GM18526 (cell line): ENCODE measurements at regions not wholly inside any gene's neighbourhood (a gene's known extent, or its start where the extent isn't known, plus 50 kb on each side); places are given as distances from the start of the nearest gene placed in this dataset.

Experiments
- POLR2A ChIP-seq: IDR thresholded peaks from 3 replicates; pipeline ENCODE4 v1.6.1; 2011; ENCODE audit not compliant: insufficient read length; ENCODE audit errors: extremely low read depth

GRCh38 chr3:72185549-72186399 is 400.8 kb upstream of the PROK2 start:
- no peak for TF ChIP-seq POLR2A

GRCh38 chr3:72183489-72183888 is 398.5 kb upstream of the PROK2 start:
- no peak for TF ChIP-seq POLR2A

- TF ChIP-seq POLR2A = no peak
Observed at GRCh38 chr3:72182206-72182605, 397.3 kb upstream of the PROK2 start.

GRCh38 chr3:72181251-72181650 is 396.3 kb upstream of the PROK2 start:
- no peak for TF ChIP-seq POLR2A

GRCh38 chr3:72180405-72180804 is 395.5 kb upstream of the PROK2 start:
- TF ChIP-seq POLR2A = no peak

- TF ChIP-seq POLR2A = no peak
Observed at GRCh38 chr3:72179107-72179464, 394.1 kb upstream of the PROK2 start.

GRCh38 chr3:72178463-72179106 is 393.6 kb upstream of the PROK2 start:
- no peak for TF ChIP-seq POLR2A

- TF ChIP-seq POLR2A = no peak
Observed at GRCh38 chr3:72177075-72178050, 392.4 kb upstream of the PROK2 start.

- TF ChIP-seq POLR2A = no peak
Observed at GRCh38 chr3:72176537-72177041, 391.6 kb upstream of the PROK2 start.

GRCh38 chr3:72175296-72175858 is 390.4 kb upstream of the PROK2 start:
- TF ChIP-seq POLR2A = no peak

GRCh38 chr3:72174890-72175289 is 389.9 kb upstream of the PROK2 start:
- TF ChIP-seq POLR2A = no peak

GRCh38 chr3:72174040-72174439 is 389.1 kb upstream of the PROK2 start:
- TF ChIP-seq POLR2A = no peak

- TF ChIP-seq POLR2A = no peak
Observed at GRCh38 chr3:72171946-72172345, 387.0 kb upstream of the PROK2 start.

GRCh38 chr3:72171463-72171881 is 386.5 kb upstream of the PROK2 start:
- no peak for TF ChIP-seq POLR2A
